ENCODE measurements at regions not wholly inside any gene's neighbourhood (a gene's known extent, or its start where the extent isn't known, plus 50 kb on each side); places are given as distances from the start of the nearest gene placed in this dataset.

GRCh38 chr3:162072656-162073164 is 576.1 kb downstream of the OTOL1 start:
- Histone ChIP-seq H3K27ac (ENCODE audit: low read depth, low read length) (no peak overlapping the region), H3K9me3 (ENCODE audit: control insufficient read depth, insufficient read depth, low read depth, low read length) (no peaks in the 10 kb centered on the region), H3K27me3 (ENCODE audit: control insufficient read depth, insufficient read depth, low read length) (no peaks in the 10 kb centered on the region), H3K4me1 (ENCODE audit: control insufficient read depth, insufficient read depth, low read length) (no peaks in the 10 kb centered on the region), H3K9ac (ENCODE audit: low read length) (no peak overlapping the region), H3K36me3 (ENCODE audit: control insufficient read depth, insufficient read depth, low read length) (no peaks in the 10 kb centered on the region), H3K4me3 (ENCODE audit: low read depth, low read length) (no peak overlapping the region)

DNA sequence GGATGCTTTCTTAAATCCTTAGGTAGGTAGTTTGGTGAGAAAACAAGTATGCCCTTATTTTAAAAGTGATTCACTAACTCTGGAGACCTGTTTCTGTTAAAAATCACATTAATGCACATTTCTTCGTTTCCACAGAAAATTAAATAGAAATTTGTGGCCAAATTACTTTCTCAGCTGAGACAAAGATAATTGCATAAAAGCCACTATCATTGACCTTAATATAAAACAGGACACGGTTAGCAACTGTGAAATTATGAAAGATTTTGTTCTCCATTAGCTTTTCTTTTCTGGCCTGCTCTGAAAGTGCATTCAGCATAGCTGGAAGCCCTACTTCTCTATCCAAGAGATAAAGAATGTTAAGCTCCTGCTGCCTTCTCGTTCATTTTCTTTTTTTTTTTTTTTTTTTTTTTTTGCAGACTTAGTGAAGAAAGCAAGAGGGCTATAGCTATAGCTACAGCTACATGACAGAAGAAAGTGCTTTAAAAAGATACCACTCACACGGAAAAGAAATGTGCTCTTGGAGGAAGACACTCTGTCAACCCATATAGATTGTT is 576.9 kb downstream of the OTOL1 start:
- Histone ChIP-seq H3K27me3 (ENCODE audit: control insufficient read depth, insufficient read depth, low read length) (no peaks in the 10 kb centered on the region), H3K9ac (ENCODE audit: low read length) (no peak overlapping the region), H3K36me3 (ENCODE audit: control insufficient read depth, insufficient read depth, low read length) (no peaks in the 10 kb centered on the region), H3K27ac (ENCODE audit: low read depth, low read length) (no peak overlapping the region), H3K9me3 (ENCODE audit: control insufficient read depth, insufficient read depth, low read depth, low read length) (no peaks in the 10 kb centered on the region), H3K4me1 (ENCODE audit: control insufficient read depth, insufficient read depth, low read length) (no peaks in the 10 kb centered on the region), H3K4me3 (ENCODE audit: low read depth, low read length) (no peak overlapping the region)

DNA sequence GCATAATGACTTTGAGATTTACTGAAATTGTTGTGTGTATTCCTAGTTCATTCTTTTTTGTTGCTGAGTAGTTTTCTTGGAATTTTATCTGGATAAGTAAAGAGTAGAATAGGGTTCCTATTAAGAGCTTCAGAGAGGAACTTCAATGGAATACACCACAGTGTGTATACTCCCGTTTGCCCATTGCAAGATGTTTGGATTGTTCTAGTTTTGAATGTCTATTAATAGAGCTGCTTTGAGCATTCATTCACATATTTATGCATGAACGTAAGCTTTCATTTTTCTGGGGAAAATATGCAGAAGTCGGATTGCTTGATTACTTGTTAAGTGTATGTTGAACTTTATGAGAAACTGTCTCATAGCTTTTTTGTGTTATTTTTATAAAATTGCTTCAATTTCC is 580.5 kb downstream of the OTOL1 start:
- no peaks in the 10 kb centered on the region for H3K9me3 ChIP-seq (ENCODE audit: control insufficient read depth, insufficient read depth, low read depth, low read length)
- H3K27me3 ChIP-seq (ENCODE audit: control insufficient read depth, insufficient read depth, low read length), result no peaks in the 10 kb centered on the region
- H3K4me3 ChIP-seq (ENCODE audit: low read depth, low read length), result no peak overlapping the region
- no peak overlapping the region for H3K9ac ChIP-seq (ENCODE audit: low read length)
- no peaks in the 10 kb centered on the region for H3K4me1 ChIP-seq (ENCODE audit: control insufficient read depth, insufficient read depth, low read length)
- H3K36me3 ChIP-seq (ENCODE audit: control insufficient read depth, insufficient read depth, low read length), result no peaks in the 10 kb centered on the region
- no peak overlapping the region for H3K27ac ChIP-seq (ENCODE audit: low read depth, low read length)

DNA sequence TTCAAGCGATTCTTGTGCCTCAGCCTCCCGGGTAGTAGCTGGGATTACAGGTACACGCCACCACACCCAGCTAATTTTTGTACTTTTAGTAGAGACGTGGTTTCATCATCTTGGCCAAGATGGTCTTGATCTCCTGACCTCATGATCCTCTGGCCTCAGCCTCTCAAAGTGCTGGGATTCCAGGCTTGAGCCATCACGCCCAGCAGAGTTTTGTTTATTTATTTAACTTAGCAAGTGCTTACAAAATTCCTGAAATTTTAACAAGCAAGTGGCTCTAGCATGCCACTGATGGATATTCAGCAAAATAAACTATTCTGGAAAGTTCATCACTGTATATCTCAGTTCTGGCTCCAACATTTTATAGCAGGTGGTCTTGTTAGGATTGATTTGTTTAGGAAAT is 585.9 kb downstream of the OTOL1 start:
- Histone ChIP-seq H3K4me3 (ENCODE audit: low read depth, low read length) (no peak overlapping the region), H3K9ac (ENCODE audit: low read length) (no peak overlapping the region)

GRCh38 chr3:162087361-162087760 is 590.8 kb downstream of the OTOL1 start:
- no peak overlapping the region for H3K9ac ChIP-seq (ENCODE audit: low read length)
- H3K27ac ChIP-seq (ENCODE audit: low read depth, low read length), result no peak overlapping the region
- no peaks in the 10 kb centered on the region for H3K27me3 ChIP-seq (ENCODE audit: control insufficient read depth, insufficient read depth, low read length)
- H3K4me3 ChIP-seq (ENCODE audit: low read depth, low read length), result no peak overlapping the region
- no peaks in the 10 kb centered on the region for H3K4me1 ChIP-seq (ENCODE audit: control insufficient read depth, insufficient read depth, low read length)
- H3K36me3 ChIP-seq (ENCODE audit: control insufficient read depth, insufficient read depth, low read length), result no peaks in the 10 kb centered on the region
- H3K9me3 ChIP-seq (ENCODE audit: control insufficient read depth, insufficient read depth, low read depth, low read length), result no peaks in the 10 kb centered on the region

More for the DNA sequence above, 585.9 kb downstream of the OTOL1 start:
- Histone ChIP-seq H3K36me3 (ENCODE audit: control insufficient read depth, insufficient read depth, low read length) (no peaks in the 10 kb centered on the region), H3K27me3 (ENCODE audit: control insufficient read depth, insufficient read depth, low read length) (no peaks in the 10 kb centered on the region), H3K9me3 (ENCODE audit: control insufficient read depth, insufficient read depth, low read depth, low read length) (no peaks in the 10 kb centered on the region), H3K4me1 (ENCODE audit: control insufficient read depth, insufficient read depth, low read length) (no peaks in the 10 kb centered on the region), H3K27ac (ENCODE audit: low read depth, low read length) (no peak overlapping the region)

DNA sequence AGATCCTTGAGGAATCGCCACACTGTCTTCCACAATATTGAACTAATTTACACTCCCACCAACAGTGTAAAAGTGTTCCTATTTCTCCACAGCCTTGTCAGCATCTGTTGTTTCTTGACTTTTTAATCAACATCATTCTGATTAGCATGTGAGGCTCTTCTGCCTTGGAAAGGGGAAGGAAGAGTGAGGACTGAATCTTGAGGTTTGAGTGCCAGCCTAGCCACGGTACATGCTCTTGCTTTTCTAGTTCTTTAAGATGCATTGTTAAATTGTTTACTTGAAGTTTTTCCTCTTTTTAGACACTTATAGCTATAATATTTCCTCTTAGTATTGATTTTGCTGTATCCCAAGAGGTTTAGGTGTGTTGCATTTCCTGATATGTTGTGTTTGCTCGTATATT is 596.1 kb downstream of the OTOL1 start:
- Histone ChIP-seq H3K27me3 (ENCODE audit: control insufficient read depth, insufficient read depth, low read length) (no peaks in the 10 kb centered on the region), H3K4me3 (ENCODE audit: low read depth, low read length) (no peak overlapping the region), H3K9me3 (ENCODE audit: control insufficient read depth, insufficient read depth, low read depth, low read length) (no peaks in the 10 kb centered on the region), H3K27ac (ENCODE audit: low read depth, low read length) (no peak overlapping the region), H3K4me1 (ENCODE audit: control insufficient read depth, insufficient read depth, low read length) (no peaks in the 10 kb centered on the region), H3K36me3 (ENCODE audit: control insufficient read depth, insufficient read depth, low read length) (no peaks in the 10 kb centered on the region), H3K9ac (ENCODE audit: low read length) (no peak overlapping the region)

GRCh38 chr3:162094301-162094700 is 597.7 kb downstream of the OTOL1 start:
- H3K27ac ChIP-seq (ENCODE audit: low read depth, low read length), result no peak overlapping the region
- H3K9me3 ChIP-seq (ENCODE audit: control insufficient read depth, insufficient read depth, low read depth, low read length), result no peaks in the 10 kb centered on the region
- no peak overlapping the region for H3K9ac ChIP-seq (ENCODE audit: low read length)
- no peak overlapping the region for H3K4me3 ChIP-seq (ENCODE audit: low read depth, low read length)
- H3K27me3 ChIP-seq (ENCODE audit: control insufficient read depth, insufficient read depth, low read length), result no peaks in the 10 kb centered on the region
- no peaks in the 10 kb centered on the region for H3K36me3 ChIP-seq (ENCODE audit: control insufficient read depth, insufficient read depth, low read length)
- H3K4me1 ChIP-seq (ENCODE audit: control insufficient read depth, insufficient read depth, low read length), result no peaks in the 10 kb centered on the region

- Histone ChIP-seq H3K9ac (ENCODE audit: low read length) (no peak overlapping the region), H3K27me3 (ENCODE audit: control insufficient read depth, insufficient read depth, low read length) (no peaks in the 10 kb centered on the region), H3K27ac (ENCODE audit: low read depth, low read length) (no peak overlapping the region), H3K4me3 (ENCODE audit: low read depth, low read length) (no peak overlapping the region), H3K4me1 (ENCODE audit: control insufficient read depth, insufficient read depth, low read length) (no peaks in the 10 kb centered on the region), H3K36me3 (ENCODE audit: control insufficient read depth, insufficient read depth, low read length) (no peaks in the 10 kb centered on the region), H3K9me3 (ENCODE audit: control insufficient read depth, insufficient read depth, low read depth, low read length) (no peaks in the 10 kb centered on the region)
These were observed 600.3 kb downstream of the OTOL1 start for GRCh38 chr3:162096874-162097273.

DNA sequence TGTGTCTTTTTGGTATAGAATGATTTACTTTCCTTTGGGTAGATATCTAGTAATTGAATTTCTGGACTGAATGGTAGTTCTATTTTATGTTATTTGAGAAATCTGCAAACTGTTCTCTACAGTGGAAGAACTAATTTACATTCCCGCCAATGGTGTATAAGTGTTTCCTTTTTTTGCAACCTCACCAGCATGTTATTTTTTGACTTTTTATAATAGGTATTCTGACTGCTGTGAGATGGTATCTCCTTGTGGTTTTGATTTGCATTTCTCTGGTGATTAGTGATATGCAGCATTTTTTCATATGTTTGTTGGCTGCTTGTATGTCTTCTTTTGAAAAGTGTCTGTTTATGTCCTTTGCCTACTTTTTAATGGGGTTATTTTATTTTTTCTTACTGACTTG is 607.2 kb downstream of the OTOL1 start:
- Histone ChIP-seq H3K9me3 (ENCODE audit: control insufficient read depth, insufficient read depth, low read depth, low read length) (no peaks in the 10 kb centered on the region), H3K9ac (ENCODE audit: low read length) (no peak overlapping the region), H3K4me1 (ENCODE audit: control insufficient read depth, insufficient read depth, low read length) (no peaks in the 10 kb centered on the region), H3K4me3 (ENCODE audit: low read depth, low read length) (no peak overlapping the region), H3K27ac (ENCODE audit: low read depth, low read length) (no peak overlapping the region), H3K36me3 (ENCODE audit: control insufficient read depth, insufficient read depth, low read length) (no peaks in the 10 kb centered on the region), H3K27me3 (ENCODE audit: control insufficient read depth, insufficient read depth, low read length) (no peaks in the 10 kb centered on the region)

- Histone ChIP-seq H3K9me3 (ENCODE audit: control insufficient read depth, insufficient read depth, low read depth, low read length) (no peaks in the 10 kb centered on the region), H3K4me1 (ENCODE audit: control insufficient read depth, insufficient read depth, low read length) (peaks cover 5% of the 10 kb centered on the region; the same call in 1 of the 2 replicates), H3K36me3 (ENCODE audit: control insufficient read depth, insufficient read depth, low read length) (no peaks in the 10 kb centered on the region), H3K9ac (ENCODE audit: low read length) (no peak overlapping the region), H3K4me3 (ENCODE audit: low read depth, low read length) (no peak overlapping the region), H3K27me3 (ENCODE audit: control insufficient read depth, insufficient read depth, low read length) (no peaks in the 10 kb centered on the region), H3K27ac (ENCODE audit: low read depth, low read length) (no peak overlapping the region)
These were observed 615.3 kb downstream of the OTOL1 start for GRCh38 chr3:162111861-162112260.

GRCh38 chr3:162112719-162113118 is 616.1 kb downstream of the OTOL1 start:
- Histone ChIP-seq H3K27ac (ENCODE audit: low read depth, low read length) (no peak overlapping the region), H3K9me3 (ENCODE audit: control insufficient read depth, insufficient read depth, low read depth, low read length) (no peaks in the 10 kb centered on the region), H3K4me3 (ENCODE audit: low read depth, low read length) (no peak overlapping the region), H3K27me3 (ENCODE audit: control insufficient read depth, insufficient read depth, low read length) (no peaks in the 10 kb centered on the region), H3K36me3 (ENCODE audit: control insufficient read depth, insufficient read depth, low read length) (no peaks in the 10 kb centered on the region), H3K9ac (ENCODE audit: low read length) (no peak overlapping the region), H3K4me1 (ENCODE audit: control insufficient read depth, insufficient read depth, low read length) (peaks cover 5% of the 10 kb centered on the region; the same call in 1 of the 2 replicates)
